HepG2 (cell line): ENCODE measurements at regions not wholly inside any gene's neighbourhood (a gene's known extent, or its start where the extent isn't known, plus 50 kb on each side); places are given as distances from the start of the nearest gene placed in this dataset.

Source experiments
- HOXA5 ChIP-seq: sonication (generic); formaldehyde crosslinking; IDR thresholded peaks from 2 replicates; pipeline ENCODE4 v1.4.0; 2020; ENCODE audit warnings: missing genetic modification reagents
- RBAK ChIP-seq: sonication (generic); formaldehyde crosslinking; IDR thresholded peaks from 2 replicates; pipeline ENCODE4 v1.5.1; 2020; ENCODE audit warnings: mild to moderate bottlenecking, missing genetic modification reagents
- RNF219 ChIP-seq: sonication (generic); formaldehyde crosslinking; IDR thresholded peaks from 2 replicates; pipeline ENCODE4 v1.5.0; 2020; ENCODE audit warnings: mild to moderate bottlenecking, missing genetic modification reagents
- ZBTB20 ChIP-seq: sonication (generic); formaldehyde crosslinking; IDR thresholded peaks from 2 replicates; pipeline ENCODE4 v1.8.1; 2023; ENCODE audit warnings: missing genetic modification reagents, low read depth, mild to moderate bottlenecking, borderline replicate concordance
- ZNF510 ChIP-seq: sonication (generic); formaldehyde crosslinking; IDR thresholded peaks from 2 replicates; pipeline ENCODE4 v1.4.0; 2020; ENCODE audit warnings: low read depth, mild to moderate bottlenecking, missing genetic modification reagents
- TF ChIP-seq, protein P1 (sequence below): sonication (generic); formaldehyde crosslinking; IDR thresholded peaks from 2 replicates; pipeline ENCODE4 v1.4.0; 2020; ENCODE audit warnings: missing genetic modification reagents

GRCh38 chr16:86203557-86204275, 304.8 kb downstream of the IRF8 start (continued):
- TF ChIP-seq ZNF510 (CRISPR knock-in tag) (no peak), HOXA5 (CRISPR knock-in tag) (no peak), ZBTB20 (CRISPR knock-in tag) (no peak), RNF219 (CRISPR knock-in tag) (no peak), RBAK (CRISPR knock-in tag) (no peak)
- TF ChIP-seq, protein P1, sequence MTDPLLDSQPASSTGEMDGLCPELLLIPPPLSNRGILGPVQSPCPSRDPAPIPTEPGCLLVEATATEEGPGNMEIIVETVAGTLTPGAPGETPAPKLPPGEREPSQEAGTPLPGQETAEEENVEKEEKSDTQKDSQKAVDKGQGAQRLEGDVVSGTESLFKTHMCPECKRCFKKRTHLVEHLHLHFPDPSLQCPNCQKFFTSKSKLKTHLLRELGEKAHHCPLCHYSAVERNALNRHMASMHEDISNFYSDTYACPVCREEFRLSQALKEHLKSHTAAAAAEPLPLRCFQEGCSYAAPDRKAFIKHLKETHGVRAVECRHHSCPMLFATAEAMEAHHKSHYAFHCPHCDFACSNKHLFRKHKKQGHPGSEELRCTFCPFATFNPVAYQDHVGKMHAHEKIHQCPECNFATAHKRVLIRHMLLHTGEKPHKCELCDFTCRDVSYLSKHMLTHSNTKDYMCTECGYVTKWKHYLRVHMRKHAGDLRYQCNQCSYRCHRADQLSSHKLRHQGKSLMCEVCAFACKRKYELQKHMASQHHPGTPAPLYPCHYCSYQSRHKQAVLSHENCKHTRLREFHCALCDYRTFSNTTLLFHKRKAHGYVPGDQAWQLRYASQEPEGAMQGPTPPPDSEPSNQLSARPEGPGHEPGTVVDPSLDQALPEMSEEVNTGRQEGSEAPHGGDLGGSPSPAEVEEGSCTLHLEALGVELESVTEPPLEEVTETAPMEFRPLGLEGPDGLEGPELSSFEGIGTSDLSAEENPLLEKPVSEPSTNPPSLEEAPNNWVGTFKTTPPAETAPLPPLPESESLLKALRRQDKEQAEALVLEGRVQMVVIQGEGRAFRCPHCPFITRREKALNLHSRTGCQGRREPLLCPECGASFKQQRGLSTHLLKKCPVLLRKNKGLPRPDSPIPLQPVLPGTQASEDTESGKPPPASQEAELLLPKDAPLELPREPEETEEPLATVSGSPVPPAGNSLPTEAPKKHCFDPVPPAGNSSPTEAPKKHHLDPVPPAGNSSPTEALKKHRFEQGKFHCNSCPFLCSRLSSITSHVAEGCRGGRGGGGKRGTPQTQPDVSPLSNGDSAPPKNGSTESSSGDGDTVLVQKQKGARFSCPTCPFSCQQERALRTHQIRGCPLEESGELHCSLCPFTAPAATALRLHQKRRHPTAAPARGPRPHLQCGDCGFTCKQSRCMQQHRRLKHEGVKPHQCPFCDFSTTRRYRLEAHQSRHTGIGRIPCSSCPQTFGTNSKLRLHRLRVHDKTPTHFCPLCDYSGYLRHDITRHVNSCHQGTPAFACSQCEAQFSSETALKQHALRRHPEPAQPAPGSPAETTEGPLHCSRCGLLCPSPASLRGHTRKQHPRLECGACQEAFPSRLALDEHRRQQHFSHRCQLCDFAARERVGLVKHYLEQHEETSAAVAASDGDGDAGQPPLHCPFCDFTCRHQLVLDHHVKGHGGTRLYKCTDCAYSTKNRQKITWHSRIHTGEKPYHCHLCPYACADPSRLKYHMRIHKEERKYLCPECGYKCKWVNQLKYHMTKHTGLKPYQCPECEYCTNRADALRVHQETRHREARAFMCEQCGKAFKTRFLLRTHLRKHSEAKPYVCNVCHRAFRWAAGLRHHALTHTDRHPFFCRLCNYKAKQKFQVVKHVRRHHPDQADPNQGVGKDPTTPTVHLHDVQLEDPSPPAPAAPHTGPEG (CRISPR knock-in tag) = no peak
